HEK293T (cell line): ENCODE measurements at regions not wholly inside any gene's neighbourhood (a gene's known extent, or its start where the extent isn't known, plus 50 kb on each side); places are given as distances from the start of the nearest gene placed in this dataset.

ENCODE experiments used
- CTCF ChIA-PET: fragments of 350-600 bp; formaldehyde crosslinking; extraction: SDS; loops from one replicate; lab custom pipeline; 2021; ENCODE audit warnings: antibody characterized with exemption, inconsistent platforms; lab: Yijun Ruan, JAX
- POLR2A ChIA-PET: fragments of 350-600 bp; formaldehyde crosslinking; extraction: SDS; loops from one replicate; lab custom pipeline; 2020; ENCODE audit warnings: antibody characterized with exemption, inconsistent platforms; lab: Yijun Ruan, JAX
- DNase-seq: peaks from one replicate; pipeline ENCODE4 v3.0.0; 2012; ENCODE audit warnings: mixed read lengths; ENCODE audit errors: extremely low spot score
- ARNT ChIP-seq: fragments of 450-650 bp; IDR thresholded peaks from 2 replicates; pipeline ENCODE4 v1.6.1; 2017; ENCODE audit warnings: mild to moderate bottlenecking
- BHLHE40 ChIP-seq: fragments of 450-650 bp; IDR thresholded peaks from 2 replicates; pipeline ENCODE4 v1.6.1; 2016; ENCODE audit warnings: mild to moderate bottlenecking, moderate library complexity, borderline replicate concordance
- CTBP1 ChIP-seq: fragments of 450-650 bp; IDR thresholded peaks from 2 replicates; pipeline ENCODE4 v1.6.1; 2016; ENCODE audit warnings: borderline replicate concordance
- ELF4 ChIP-seq: fragments of 450-650 bp; IDR thresholded peaks from 2 replicates; pipeline ENCODE4 v1.6.1; 2017; ENCODE audit warnings: antibody characterized with exemption
- FOXA1 ChIP-seq: fragments of 450-650 bp; IDR thresholded peaks from 2 replicates; pipeline ENCODE4 v1.6.1; 2016; ENCODE audit warnings: mild to moderate bottlenecking
- FOXK2 ChIP-seq: fragments of 450-650 bp; IDR thresholded peaks from 2 replicates; pipeline ENCODE4 v1.6.1; 2016; ENCODE audit warnings: mild to moderate bottlenecking
- FOXM1 ChIP-seq: fragments of 450-650 bp; IDR thresholded peaks from 2 replicates; pipeline ENCODE4 v1.6.1; 2017; ENCODE audit warnings: mild to moderate bottlenecking, borderline replicate concordance
- HDGF ChIP-seq: fragments of 450-650 bp; IDR thresholded peaks from 2 replicates; pipeline ENCODE4 v1.6.1; 2017; ENCODE audit warnings: antibody characterized with exemption, borderline replicate concordance
- L3MBTL2 ChIP-seq: fragments of 450-650 bp; conservative IDR thresholded peaks from 2 replicates; pipeline ENCODE4 v1.6.1; 2016; ENCODE audit warnings: mild to moderate bottlenecking
- LEF1 ChIP-seq: fragments of 450-650 bp; IDR thresholded peaks from 2 replicates; pipeline ENCODE4 v1.6.1; 2017; ENCODE audit warnings: mild to moderate bottlenecking, borderline replicate concordance
- NFRKB ChIP-seq: fragments of 450-650 bp; IDR thresholded peaks from 2 replicates; pipeline ENCODE4 v1.6.1; 2016; ENCODE audit warnings: mild to moderate bottlenecking, moderate library complexity
- PKNOX1 ChIP-seq: fragments of 450-650 bp; IDR thresholded peaks from 2 replicates; pipeline ENCODE4 v1.6.1; 2016
- SP1 ChIP-seq: fragments of 450-650 bp; IDR thresholded peaks from 2 replicates; pipeline ENCODE4 v1.6.1; 2017
- SUZ12 ChIP-seq: fragments of 450-650 bp; IDR thresholded peaks from 2 replicates; pipeline ENCODE4 v1.6.1; 2016; ENCODE audit warnings: mild to moderate bottlenecking
- TARDBP ChIP-seq: fragments of 450-650 bp; IDR thresholded peaks from 2 replicates; pipeline ENCODE4 v1.6.1; 2016
- ZNF384 ChIP-seq: fragments of 450-650 bp; IDR thresholded peaks from 2 replicates; pipeline ENCODE4 v1.6.1; 2016

DNA sequence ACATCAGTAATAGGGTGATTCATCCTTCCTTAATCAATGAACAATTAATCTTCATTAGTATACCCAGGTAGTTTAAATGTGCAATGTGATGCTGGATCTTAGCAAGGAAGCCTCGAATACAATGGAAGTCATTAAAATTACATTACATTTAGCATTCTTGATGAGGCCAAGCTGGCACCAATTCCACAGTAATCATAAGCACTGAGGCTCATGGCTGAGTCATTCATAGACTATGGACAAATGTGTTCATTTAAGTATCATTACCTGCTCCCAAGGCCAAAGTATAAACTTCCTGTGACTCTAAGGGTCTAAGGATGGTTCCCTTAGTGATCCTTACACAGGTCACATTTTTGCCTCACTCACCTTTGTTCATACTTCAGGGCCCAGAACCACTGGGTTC, 266.4 kb upstream of the CDIN1 start:
- DNase-seq, result no peak
- TF ChIP-seq SP1 (no peak), PKNOX1 (no peak), BHLHE40 (no peak), HDGF (no peak), LEF1 (no peak), TARDBP (no peak), ELF4 (no peak), L3MBTL2 (no peak), ARNT (no peak)
- POLR2A ChIA-PET, result no interaction called here
- CTCF ChIA-PET, result no interaction called here

DNA sequence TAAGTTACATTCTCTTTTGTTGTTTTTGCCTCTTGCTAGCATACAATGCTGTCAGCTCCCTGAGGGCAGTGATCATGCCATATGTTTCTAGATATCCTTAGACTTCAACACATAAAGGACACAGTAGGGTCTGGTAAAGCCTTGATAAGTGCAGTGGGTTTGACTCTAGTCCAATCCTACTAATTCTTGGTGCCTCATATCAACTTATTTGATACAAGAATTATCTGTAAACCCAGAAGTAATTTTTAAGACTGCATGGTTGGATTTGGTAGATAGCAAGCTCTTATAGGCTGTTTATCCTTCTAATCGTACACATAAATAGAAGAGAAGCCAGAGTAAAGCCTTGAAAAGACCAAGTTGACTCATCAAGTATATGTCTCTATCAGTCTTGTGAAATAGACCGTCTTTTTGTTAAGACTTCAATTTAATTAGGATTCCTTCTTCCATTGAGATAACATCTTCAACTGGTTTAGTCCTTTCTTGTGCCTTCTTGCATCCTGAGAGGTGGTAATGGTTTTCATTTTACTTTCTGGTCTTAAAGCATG, 265.6 kb upstream of the CDIN1 start:
- ChIA-PET POLR2A (no interaction called here), CTCF (no interaction called here)
- TF ChIP-seq FOXM1 (no peak), ARNT (no peak), SUZ12 (no peak), NFRKB (no peak), ZNF384 (no peak), L3MBTL2 (no peak), CTBP1 (no peak), LEF1 (no peak)
- DNase-seq, result no peak

GRCh38 chr15:36315649-36316048, 263.8 kb upstream of the CDIN1 start:
- no peak for DNase-seq
- POLR2A ChIA-PET, result no interaction called here
- CTCF ChIA-PET, result no interaction called here
- TF ChIP-seq SP1 (no peak), NFRKB (no peak), ELF4 (no peak), ARNT (no peak), FOXA1 (no peak), FOXM1 (no peak), FOXK2 (no peak), PKNOX1 (no peak), CTBP1 (no peak), ZNF384 (no peak), L3MBTL2 (no peak)

DNA sequence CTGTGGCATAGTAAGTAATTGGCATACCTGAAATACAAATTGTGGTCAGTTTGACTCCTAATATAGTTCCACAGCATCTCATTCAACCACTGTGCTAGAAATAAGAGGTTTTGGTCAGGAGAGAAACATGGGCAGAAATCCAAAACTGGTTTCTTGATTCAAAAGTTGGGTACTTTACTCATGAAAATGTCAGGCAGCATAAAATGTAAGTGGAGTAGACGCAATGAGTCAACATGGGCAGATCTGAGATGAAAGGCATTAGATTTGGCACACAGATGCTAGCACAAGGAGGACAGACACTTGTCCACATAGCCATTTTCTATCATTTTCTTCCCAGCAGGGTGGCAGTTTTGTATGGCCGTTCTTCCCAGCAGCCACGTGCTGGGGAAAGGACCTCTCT, 255.8 kb upstream of the CDIN1 start:
- CTCF ChIA-PET, result no interaction called here
- no peak for DNase-seq
- POLR2A ChIA-PET, result no interaction called here
- no peak for TF ChIP-seq ZNF384
- no peak for TF ChIP-seq LEF1

GRCh38 chr15:36325206-36325605, 254.2 kb upstream of the CDIN1 start:
- ChIA-PET CTCF (interaction anchor here (0.6 kb wide), 1 partner anchor 212 kb away, joined by 3 read pairs; no protein-coding TSS in a partner anchor), POLR2A (no interaction called here)
- no peak for DNase-seq
- no peak for TF ChIP-seq CTBP1
- no peak for TF ChIP-seq FOXM1
- TF ChIP-seq HDGF, result no peak
- TF ChIP-seq SUZ12, result no peak
- no peak for TF ChIP-seq LEF1
- no peak for TF ChIP-seq ARNT
- no peak for TF ChIP-seq FOXK2
- no peak for TF ChIP-seq BHLHE40
- no peak for TF ChIP-seq L3MBTL2
- TF ChIP-seq FOXA1, result no peak
- no peak for TF ChIP-seq TARDBP
- TF ChIP-seq SP1, result no peak
- no peak for TF ChIP-seq NFRKB
- TF ChIP-seq PKNOX1, result no peak
- no peak for TF ChIP-seq ZNF384
- no peak for TF ChIP-seq ELF4

GRCh38 chr15:36329592-36329991, 249.8 kb upstream of the CDIN1 start:
- CTCF ChIA-PET, result no interaction called here
- DNase-seq, result no peak
- POLR2A ChIA-PET, result no interaction called here
- TF ChIP-seq FOXK2, result no peak
- TF ChIP-seq HDGF, result no peak
- no peak for TF ChIP-seq TARDBP

GRCh38 chr15:36330598-36330997, 248.8 kb upstream of the CDIN1 start:
- TF ChIP-seq FOXA1 (no peak), TARDBP (no peak), ELF4 (no peak), SUZ12 (no peak), PKNOX1 (no peak), SP1 (no peak), BHLHE40 (no peak), L3MBTL2 (no peak), FOXM1 (no peak), ZNF384 (no peak), CTBP1 (no peak), NFRKB (no peak), ARNT (no peak), LEF1 (no peak), FOXK2 (no peak), HDGF (no peak)
- CTCF ChIA-PET, result no interaction called here
- POLR2A ChIA-PET, result no interaction called here
- DNase-seq, result no peak
